ENCODE measurements at regions not wholly inside any gene's neighbourhood (a gene's known extent, or its start where the extent isn't known, plus 50 kb on each side); places are given as distances from the start of the nearest gene placed in this dataset.

- no peak for DNase-seq
Measured at GRCh38 chr10:10489805-10490571, 527.7 kb upstream of the CELF2 start.

DNA sequence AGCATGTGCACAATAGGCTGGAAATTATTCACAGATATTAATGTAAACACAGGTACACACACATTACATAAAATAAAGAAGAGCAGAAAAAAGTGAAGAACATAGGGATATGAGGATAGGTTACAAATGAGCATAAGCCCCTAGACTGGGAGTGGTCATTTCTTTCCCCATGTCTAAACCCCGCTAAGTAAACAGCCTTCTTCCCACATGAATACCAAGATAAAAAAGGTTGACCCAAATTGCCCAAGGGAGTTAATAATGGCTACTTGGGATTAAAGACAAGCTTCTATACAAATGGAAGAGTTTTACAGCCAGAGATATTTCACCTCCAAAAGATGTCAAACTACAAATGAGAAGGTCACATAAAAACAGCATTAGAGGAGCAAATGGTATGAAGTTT lies 527.1 kb upstream of the CELF2 start:
- no peak for DNase-seq

- no peak for DNase-seq
Measured at GRCh38 chr10:10492420-10492819, 525.3 kb upstream of the CELF2 start.

DNA sequence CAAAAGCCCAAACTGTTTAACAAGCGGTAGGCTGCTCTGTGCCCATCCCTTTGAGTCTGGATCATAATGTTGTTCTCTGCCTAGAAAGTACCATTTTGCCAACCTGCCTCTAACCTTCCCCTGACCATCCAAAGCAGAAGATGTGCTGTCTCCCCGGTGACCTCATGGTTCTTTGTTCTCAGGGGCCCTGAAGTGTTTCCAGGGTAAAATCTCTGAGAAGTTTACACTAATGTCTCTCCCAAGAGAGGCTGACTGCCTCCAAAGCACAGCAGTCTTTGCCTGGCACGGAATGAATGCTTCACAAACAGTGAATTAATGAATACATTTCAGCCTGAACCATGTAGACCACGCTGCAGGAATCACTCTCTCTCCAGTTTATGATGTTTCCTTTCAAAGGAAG lies 523.8 kb upstream of the CELF2 start:
- no peak for DNase-seq

DNA sequence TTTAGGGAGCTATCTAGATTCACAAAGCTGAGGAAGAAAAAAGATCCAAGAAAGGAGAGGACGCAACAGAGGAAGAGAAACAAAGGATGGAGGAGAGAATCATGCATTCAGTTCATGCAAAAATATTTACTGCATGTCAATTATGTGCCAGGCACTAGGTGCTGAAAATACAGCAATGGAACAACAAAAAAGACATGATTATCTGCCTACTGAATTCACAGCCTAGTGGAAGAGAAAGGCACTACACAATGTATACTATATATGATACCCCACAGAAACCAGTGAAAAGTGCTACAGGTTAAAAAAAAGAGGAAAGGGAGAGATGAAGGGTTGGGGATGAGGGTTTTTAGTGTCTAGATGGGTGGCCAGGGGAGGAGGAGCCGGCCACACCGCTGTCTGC lies 520.4 kb upstream of the CELF2 start:
- no peak for DNase-seq

- DNase-seq: no peak
Measured at GRCh38 chr10:10498781-10499180, 518.9 kb upstream of the CELF2 start.

GRCh38 chr10:10499839-10500238 lies 517.8 kb upstream of the CELF2 start:
- DNase-seq: no peak

DNA sequence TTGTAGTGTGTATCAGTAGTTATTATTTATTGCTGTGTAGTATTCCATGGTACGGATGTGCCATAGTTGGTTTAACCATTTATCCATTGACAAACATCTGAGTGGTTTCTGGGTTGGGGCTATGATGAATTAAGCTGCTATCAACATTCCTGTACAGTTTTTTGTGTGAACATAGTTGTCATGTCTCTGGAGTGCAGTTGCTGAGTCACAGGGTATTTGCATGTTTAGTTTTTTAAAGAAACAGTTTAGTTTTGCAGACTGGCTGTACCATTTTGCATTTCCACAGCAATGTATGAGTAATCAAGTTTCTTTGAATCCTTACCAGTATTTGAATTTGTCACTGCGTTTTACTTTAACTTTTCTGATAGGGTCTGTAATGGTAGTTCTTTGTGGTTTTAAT lies 516.7 kb upstream of the CELF2 start:
- DNase-seq: no peak

- no peak for DNase-seq
Measured at GRCh38 chr10:10503772-10504171, 513.9 kb upstream of the CELF2 start.

DNA sequence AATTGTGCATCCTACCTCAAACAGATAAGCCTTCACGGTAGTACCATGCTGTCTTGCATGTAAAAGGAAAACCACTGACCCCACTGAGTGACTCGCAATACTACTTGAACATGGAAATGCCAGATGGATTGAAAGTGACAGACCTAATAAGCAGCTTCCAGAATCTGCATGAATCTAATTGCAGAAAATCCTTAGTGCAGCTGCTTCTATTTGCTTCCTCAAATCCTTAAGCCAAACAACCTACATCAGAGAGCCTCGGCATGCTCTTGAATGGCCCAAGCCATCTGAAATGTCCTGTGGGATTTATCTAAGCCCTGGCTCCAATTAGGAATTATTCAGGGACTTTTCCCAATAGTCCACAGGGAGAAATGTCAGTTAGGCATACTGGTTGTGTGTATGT lies 509.5 kb upstream of the CELF2 start:
- DNase-seq: no peak

DNA sequence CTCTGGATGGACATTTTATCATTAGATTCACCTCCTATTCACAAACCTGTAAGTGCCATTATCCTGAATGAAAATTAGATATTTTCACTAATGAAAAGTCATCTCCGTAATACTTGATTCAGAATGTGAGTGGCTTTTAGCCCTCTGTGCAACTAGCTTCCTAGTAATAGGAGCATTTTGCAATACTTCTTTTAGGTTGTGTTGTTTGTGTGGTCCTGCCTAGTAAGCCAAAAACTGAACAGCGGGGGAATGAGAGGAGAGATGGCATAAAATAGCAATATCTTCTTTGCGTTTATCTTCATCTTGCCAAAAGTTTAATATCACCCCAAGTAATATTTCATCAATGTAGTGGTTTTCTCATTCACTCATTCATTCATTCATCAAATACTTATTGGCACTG lies 507.5 kb upstream of the CELF2 start:
- no peak for DNase-seq

DNA sequence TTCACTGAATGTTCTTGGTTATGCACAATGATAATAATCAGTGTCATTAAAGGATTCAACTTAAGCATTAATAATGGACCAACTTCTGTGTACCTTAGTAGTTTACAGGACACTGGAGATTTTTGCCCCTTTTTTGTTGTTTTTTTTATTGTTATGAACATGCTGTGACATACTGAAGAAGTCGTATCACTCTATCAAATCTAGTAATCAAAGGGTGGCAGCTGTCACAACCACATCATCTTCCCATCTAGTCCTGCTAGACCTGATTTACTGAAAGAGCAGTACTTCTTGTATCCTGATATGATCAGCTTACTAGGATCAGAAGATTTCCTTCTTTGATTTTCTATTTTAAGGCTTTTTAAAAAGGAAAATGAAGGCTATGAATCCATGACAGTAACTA lies 504.6 kb upstream of the CELF2 start:
- DNase-seq: no peak

DNA sequence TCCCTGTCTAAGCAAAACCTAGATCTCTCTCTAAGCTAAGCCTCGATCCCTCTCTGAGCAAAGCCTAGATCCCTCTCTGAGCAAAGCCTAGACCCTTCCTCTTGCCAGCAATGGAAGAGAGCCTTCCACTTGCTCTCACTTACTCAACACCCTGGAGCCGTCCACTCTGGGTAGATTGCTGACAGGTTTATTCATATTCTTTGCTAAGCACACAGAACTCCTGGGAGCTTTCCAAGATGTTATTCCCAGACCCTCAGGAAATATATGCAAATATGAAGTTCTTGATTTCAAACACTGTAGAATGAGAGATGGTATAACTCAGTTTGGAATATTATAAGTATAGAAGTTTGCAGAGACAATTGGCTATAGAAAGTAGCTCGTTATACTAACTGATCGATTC lies 503.8 kb upstream of the CELF2 start:
- DNase-seq: no peak

DNA sequence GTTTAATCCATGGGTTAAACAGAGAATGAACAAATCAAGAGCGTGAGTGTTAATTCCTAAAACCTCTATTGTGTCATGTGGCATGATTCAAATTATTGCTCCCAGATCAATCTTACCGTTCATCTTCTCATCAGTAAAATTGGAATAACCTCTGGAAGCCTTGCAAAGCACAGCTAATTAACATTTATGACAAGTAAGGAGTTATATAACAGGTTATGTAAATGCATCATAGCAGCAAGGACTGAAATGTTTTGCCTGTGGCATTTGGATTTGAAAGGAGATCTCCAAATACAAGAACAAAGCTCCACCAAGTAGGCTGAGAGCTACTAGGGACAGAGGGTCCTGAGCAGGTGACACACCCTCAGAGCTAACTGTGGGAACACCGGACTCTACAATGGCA lies 502.9 kb upstream of the CELF2 start:
- no peak for DNase-seq

GRCh38 chr10:10515479-10516204 lies 502.0 kb upstream of the CELF2 start:
- DNase-seq: no peak

- no peak for DNase-seq
Measured at GRCh38 chr10:10516346-10517130, 501.1 kb upstream of the CELF2 start.

- no peak for DNase-seq
Measured at GRCh38 chr10:10517866-10518265, 499.8 kb upstream of the CELF2 start.

DNA sequence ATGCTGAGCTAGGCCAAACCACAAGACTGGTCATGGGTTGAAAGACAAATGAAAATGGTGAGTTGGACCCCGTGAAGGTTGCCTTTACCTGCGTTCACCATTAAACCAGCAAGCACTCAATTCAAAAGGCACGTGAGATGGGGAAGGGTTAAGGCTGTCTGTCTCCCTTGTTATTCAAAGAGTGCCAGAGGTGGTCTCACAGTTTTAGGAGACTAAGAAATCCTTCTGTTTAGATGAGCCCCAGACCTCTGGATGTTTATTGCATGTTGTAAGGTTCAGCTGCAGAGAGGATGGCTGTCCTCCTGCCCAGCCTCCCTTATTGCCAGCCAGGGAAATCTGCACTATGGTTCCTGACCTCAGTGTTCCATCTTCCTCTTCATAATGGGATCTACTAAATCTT lies 498.0 kb upstream of the CELF2 start:
- no peak for DNase-seq

DNA sequence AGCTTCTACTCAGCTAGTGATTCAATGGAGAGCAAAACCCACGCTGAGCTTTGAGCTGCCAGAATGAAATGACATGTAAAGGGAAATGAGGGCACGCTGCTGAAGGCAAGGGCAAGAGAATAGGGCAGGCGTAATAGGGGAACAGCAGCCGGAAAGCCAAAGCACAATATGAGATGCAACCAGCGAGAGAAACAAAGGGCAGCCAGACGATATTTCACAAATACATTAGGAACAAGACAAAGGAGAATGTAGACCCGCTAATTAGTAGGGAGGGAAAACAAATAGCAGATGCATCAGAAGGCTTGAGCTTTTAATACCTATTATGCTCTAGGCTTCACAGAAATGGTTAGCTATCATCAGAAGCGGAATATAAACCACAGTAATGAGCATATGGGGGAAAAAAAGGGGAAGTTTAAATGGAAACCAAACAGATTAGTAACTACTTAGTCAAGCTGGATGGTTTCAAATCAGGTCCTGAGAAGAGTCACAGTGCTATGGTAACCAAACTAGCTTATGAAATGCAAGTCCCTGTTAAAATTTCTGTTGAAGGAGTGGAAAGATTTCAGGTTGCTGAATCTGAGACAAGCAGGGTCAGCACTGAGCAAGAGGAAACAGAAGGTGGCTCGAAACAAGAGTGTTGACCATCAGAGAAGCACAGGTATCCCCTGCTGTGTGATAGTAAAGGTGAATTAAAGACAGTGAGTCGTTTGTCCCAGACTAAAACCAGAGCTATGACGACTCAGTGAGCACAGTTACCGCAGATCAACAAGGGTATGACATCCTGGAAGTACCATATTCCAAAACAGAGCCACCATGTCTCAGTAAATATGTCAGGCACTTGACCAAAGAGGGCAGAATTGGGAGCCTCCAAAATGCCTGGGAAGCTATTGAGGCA lies 496.9 kb upstream of the CELF2 start:
- DNase-seq: no peak

DNA sequence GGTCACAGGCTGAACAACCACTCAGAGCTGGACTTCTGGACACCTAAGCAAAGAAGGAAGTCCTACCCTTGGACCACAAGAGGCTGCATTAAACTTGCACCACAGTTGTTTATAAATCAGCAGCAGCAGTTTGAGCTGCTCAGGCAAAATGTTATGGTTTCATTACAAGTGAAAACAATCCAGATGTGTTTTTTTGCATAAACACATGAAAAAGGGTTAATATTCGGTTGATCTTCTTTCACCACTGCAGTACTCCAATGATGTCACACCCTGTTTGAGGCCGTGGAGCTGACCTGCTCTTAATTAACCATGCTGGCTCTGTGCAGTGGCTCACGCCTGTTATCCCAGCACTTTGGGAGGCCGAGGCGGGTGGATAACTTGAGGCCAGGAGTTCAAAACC lies 490.8 kb upstream of the CELF2 start:
- no peak for DNase-seq

DNA sequence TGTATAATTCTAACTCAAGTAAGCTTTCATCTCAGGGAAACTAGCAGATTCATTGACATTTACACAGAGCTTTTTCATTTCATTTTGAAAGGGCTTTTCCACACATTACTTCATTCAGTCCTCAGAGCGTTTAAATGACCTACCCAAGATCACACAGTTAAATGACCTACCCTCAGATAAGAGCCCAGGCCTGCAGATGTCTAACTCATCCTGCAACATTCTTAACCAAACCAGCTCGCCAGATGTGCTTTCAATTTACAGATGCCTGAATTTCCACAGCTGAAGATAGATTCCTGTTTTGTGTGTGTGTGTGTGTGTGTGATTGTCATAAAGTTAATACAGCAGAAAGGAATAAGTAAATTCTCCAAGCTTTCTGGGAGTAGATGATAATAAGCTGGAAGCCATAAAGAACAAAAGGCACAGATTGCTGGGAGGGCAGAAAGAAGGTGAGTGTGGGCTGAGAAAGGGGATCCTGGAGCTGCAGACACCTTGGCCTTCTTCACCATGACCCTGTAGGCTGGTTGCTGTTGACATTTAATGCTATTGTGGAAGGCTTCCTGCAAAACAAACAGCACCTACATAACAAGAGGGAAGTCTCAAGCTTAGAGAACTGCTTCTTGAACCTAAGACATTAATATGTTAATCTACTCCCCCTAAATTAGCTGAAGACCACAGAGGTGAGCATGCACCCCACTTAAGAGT lies 489.7 kb upstream of the CELF2 start:
- DNase-seq: no peak

DNA sequence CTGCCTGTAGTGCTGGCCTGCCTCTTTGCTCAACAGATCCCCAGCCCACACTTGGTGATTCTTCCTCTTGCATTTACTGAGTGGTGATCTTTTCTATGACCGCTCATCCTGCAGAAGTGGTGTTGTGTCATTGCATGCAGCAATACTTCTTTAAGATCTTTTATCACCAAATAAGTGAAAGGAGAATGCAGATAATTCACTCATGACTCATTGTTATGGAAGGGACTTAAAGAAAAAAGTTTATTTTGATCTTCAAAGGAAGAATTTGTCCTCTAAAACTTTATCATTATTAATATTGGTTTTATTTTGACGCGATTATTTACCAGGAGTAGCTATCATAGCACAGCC lies 489.1 kb upstream of the CELF2 start:
- no peak for DNase-seq

All from NCI-H2171 treated with DMSO at 0.1 percent for 48 hours (cell line).